HG02678 (cell line): ENCODE measurements at regions not wholly inside any gene's neighbourhood (a gene's known extent, or its start where the extent isn't known, plus 50 kb on each side); places are given as distances from the start of the nearest gene placed in this dataset.

ENCODE experiments used
- ATAC-seq: cut with Tn5 transposase; IDR thresholded peaks from one replicate; pipeline ENCODE4 v1.9.1; 2021; ENCODE audit warnings: mild to moderate bottlenecking, moderate library complexity; ENCODE audit not compliant: unreplicated experiment

GRCh38 chr5:74296685-74297408 lies 343.7 kb downstream of the ENC1 start:
- ATAC-seq: no peak

DNA sequence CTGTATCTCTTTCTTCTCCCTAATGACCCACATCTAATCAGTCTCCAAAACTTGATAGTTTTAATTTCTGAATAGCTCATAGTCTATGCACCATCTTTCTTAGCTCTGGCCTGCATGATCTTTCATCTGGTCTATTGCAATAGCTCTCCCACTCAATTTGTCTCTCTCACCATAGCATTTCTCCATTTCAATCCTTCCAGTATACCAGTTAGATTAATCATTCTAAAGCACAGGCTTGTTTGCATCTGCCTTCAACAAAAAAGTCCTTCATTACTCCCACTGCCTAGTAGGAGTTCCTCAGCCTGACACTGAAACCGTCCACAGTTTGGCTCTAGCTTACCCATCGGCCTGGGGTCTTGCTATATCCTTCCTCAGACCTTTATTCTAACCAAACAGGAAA lies 344.9 kb downstream of the ENC1 start:
- ATAC-seq: no peak

GRCh38 chr5:74295141-74295540 lies 345.4 kb downstream of the ENC1 start:
- no peak for ATAC-seq

GRCh38 chr5:74294231-74294705 lies 346.3 kb downstream of the ENC1 start:
- ATAC-seq: no peak

GRCh38 chr5:74293182-74293581 lies 347.3 kb downstream of the ENC1 start:
- ATAC-seq: no peak

- ATAC-seq: no peak
Observed at GRCh38 chr5:74290634-74291241, 349.8 kb downstream of the ENC1 start.

GRCh38 chr5:74289691-74290090 lies 350.8 kb downstream of the ENC1 start:
- no peak for ATAC-seq

- no peak for ATAC-seq
Observed at GRCh38 chr5:74289238-74289637, 351.3 kb downstream of the ENC1 start.

GRCh38 chr5:74288448-74289108 lies 351.9 kb downstream of the ENC1 start:
- no peak for ATAC-seq

DNA sequence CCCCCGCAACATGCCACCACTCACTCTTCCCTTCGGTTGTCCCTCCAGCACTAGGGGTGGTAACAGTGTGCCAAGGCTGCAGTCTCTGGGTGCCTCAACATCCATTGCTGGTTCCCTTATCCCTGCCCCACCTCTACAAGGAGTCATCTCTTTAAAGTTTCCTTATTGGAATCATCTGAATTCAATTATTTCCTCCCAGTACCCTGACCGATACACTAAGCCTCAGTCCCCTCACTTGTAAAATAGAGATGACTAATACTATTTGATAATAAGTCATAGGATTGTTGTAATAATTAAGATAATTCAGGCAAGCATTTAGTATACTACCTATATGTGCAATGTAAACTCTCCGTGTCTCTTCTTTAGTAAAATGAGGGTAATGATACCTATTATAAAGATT lies 352.5 kb downstream of the ENC1 start:
- ATAC-seq: no peak

GRCh38 chr5:74286734-74287695 lies 353.5 kb downstream of the ENC1 start:
- no peak for ATAC-seq

GRCh38 chr5:74285675-74286280 lies 354.8 kb downstream of the ENC1 start:
- ATAC-seq: no peak

DNA sequence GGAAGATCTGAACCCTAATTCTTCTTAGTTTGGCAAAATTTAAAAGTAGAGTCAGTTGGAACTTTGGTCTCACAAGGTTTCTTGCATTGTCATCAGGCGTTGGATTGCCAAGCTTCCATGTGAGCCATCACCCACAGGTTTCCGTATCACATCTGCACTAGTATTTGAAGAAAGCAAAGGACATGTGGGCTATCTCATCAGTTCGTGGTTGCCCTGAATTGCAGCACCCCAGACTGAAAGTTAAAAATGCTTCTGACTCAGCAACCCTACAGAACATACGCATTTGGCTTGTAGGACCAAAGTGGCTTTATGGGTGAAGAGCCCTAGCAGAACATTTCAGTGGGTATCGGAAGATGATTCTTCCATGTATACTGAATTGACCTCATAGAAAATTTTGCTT lies 358.0 kb downstream of the ENC1 start:
- no peak for ATAC-seq

- ATAC-seq: no peak
Observed at GRCh38 chr5:74281166-74281565, 359.4 kb downstream of the ENC1 start.

DNA sequence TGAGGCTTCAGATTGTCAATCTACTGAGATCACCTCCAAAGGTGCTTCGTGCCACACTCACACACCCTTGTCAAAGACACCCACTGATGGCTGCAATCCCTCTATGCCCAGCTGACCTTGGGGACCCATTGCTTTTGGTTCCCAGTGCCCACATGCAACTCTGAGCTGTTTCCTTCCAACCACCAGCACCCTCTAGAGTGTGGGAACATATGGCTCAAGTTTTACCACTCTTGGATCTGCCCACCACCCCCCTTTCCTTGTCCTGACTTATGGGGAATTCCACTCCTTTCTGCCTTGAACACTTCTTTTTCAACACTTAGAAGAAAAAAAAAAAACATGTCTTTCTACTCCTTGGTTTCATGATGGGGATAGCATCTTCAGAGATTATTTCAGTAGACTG lies 360.2 kb downstream of the ENC1 start:
- no peak for ATAC-seq

DNA sequence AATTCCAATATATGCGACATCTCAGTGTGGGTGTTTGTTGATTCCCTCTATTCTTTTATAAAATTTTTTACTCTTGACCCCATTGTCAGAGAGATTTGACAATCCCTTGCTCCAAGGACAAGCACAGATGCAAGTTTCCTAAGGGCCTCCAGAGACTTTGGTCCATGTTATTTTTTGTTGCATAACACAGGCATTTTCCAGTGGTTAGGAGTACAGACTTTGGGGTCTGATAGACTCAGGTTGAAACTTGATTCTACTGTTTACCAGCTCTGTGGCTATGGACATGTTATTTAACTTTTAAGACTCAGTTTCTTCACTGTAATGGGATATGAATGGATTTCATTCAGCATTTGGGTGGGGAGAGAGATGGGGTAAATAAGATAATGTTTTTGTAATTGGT lies 361.3 kb downstream of the ENC1 start:
- ATAC-seq: no peak

DNA sequence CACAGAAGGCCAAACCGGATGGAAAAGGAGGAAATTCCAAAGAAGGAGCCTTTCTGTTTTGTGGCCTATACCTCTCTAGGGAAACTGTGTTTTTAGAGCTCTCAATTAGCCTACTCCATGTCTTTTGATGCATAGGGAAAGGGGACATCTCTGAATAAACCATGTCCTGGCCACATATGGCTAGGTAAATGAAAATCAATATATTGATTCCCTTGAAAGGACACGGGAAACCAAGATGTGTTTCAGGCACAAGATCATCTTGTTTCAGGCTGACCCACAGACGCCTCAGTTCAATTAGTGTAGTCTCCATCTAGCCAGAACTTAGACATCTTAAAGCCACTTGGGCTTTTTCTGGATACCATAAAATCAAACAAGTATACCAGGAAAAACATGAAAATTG lies 363.1 kb downstream of the ENC1 start:
- ATAC-seq: no peak

GRCh38 chr5:74275171-74275992 lies 365.1 kb downstream of the ENC1 start:
- ATAC-seq: no peak

- no peak for ATAC-seq
Observed at GRCh38 chr5:74274326-74274725, 366.2 kb downstream of the ENC1 start.
